Cardiac muscle cell (in vitro differentiated cells and primary cell): ENCODE measurements at regions not wholly inside any gene's neighbourhood (a gene's known extent, or its start where the extent isn't known, plus 50 kb on each side); places are given as distances from the start of the nearest gene placed in this dataset.

Source experiments
- DNase-seq, 2 donors: peaks; one replicate each; pipeline versions ENCODE4 v3.0.0 to v3.0.0-alpha.2; 2010 to 2017; ENCODE audit warnings: low read depth in 1 of 2, low spot score in 1 of 2
- H3K27ac ChIP-seq: fragments of 200-600 bp; sonication (generic); 2 replicates; pipeline ENCODE4 v1.5.1; 2016
- H3K27me3 ChIP-seq: fragments of 200-600 bp; sonication (generic); 2 replicates; pipeline ENCODE4 v1.6.0; 2016; ENCODE audit warnings: control low read depth
- H3K36me3 ChIP-seq: fragments of 200-600 bp; sonication (generic); 2 replicates; pipeline ENCODE4 v1.5.1; 2016; ENCODE audit warnings: control low read depth
- H3K4me1 ChIP-seq: fragments of 200-600 bp; sonication (generic); 2 replicates; pipeline ENCODE4 v1.8.1; 2017; ENCODE audit warnings: low read depth, mild to moderate bottlenecking, mixed run types
- H3K4me3 ChIP-seq: fragments of 200-600 bp; sonication (generic); 2 replicates; pipeline ENCODE4 v1.5.1; 2016; ENCODE audit warnings: mild to moderate bottlenecking
- H3K9me3 ChIP-seq: fragments of 200-600 bp; sonication (generic); 2 replicates; pipeline ENCODE4 v1.5.1; 2017; ENCODE audit warnings: low read depth, mild to moderate bottlenecking, control low read depth
- TF ChIP-seq, protein P1 (sequence below): IDR thresholded peaks from 2 replicates; pipeline ENCODE4 v1.5.1; 2012; ENCODE audit warnings: low read depth, mild to moderate bottlenecking, low read length

DNA sequence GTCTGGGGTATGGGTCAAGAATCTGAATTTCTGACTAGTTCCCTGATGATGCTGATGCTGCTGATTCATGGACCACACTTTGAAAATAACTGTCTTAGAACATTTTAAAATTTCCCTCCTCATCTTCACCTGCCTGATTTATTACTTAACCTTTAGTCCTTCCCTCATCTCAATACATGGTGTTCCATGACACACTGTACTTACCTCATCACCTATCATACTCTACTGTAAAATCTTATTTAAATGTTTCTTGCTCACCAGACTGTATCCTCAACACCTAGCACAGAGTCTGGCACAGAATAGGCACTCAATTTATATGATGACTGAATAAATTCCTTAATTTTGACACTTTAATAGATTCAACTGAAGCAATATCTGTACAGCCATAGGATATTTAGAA lies 95.7 kb downstream of the FAM161A start:
- DNase-seq = no peak
- TF ChIP-seq, protein P1, sequence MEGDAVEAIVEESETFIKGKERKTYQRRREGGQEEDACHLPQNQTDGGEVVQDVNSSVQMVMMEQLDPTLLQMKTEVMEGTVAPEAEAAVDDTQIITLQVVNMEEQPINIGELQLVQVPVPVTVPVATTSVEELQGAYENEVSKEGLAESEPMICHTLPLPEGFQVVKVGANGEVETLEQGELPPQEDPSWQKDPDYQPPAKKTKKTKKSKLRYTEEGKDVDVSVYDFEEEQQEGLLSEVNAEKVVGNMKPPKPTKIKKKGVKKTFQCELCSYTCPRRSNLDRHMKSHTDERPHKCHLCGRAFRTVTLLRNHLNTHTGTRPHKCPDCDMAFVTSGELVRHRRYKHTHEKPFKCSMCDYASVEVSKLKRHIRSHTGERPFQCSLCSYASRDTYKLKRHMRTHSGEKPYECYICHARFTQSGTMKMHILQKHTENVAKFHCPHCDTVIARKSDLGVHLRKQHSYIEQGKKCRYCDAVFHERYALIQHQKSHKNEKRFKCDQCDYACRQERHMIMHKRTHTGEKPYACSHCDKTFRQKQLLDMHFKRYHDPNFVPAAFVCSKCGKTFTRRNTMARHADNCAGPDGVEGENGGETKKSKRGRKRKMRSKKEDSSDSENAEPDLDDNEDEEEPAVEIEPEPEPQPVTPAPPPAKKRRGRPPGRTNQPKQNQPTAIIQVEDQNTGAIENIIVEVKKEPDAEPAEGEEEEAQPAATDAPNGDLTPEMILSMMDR = no peak
- Histone ChIP-seq H3K27me3 (no peaks in the 10 kb centered on the region), H3K4me3 (no peak overlapping the region), H3K27ac (no peak overlapping the region), H3K4me1 (peaks cover 6% of the 10 kb centered on the region), H3K36me3 (no peaks in the 10 kb centered on the region), H3K9me3 (no peaks in the 10 kb centered on the region)

DNA sequence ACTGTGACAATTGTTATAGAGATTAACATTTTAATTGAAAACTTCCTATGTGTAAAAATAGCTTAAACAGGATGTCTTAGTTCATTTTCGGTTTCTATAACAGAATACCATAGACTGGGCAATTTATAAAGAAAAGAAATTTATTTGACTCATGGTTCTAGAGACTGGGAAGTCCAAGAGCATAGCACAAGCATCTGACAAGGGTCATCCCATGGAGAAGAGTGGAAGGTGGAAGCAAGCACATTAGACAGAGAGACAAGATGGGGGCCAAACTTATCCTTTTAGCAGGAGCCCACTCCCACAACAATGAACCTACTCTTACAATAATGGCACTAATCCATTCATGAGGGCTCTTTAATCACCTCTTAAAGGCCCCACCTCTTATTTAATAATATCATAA lies 100.3 kb downstream of the FAM161A start:
- Histone ChIP-seq H3K36me3 (no peaks in the 10 kb centered on the region), H3K27me3 (no peaks in the 10 kb centered on the region), H3K4me3 (no peak overlapping the region), H3K4me1 (no peaks in the 10 kb centered on the region), H3K27ac (no peak overlapping the region), H3K9me3 (no peaks in the 10 kb centered on the region)
- TF ChIP-seq, protein P1 = no peak
- DNase-seq = no peak

DNA sequence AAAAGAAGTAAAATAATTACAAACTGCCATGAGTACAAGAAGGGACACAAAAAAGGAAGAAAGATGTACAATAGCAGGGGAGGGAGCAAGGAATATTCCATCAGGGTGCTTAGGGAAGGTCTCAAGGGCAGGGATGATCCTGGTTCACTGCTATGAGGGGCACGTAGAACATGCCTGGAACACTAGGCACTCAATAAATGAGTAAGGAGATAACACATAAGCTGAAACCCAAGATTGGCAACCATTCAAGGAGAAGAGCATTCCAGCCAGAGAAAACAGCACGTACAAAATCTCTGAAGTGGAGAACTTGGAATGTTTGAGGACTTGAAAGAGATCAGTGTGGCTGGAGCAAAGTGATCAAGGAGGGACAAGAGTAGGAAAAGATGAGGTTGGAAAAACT lies 103.2 kb downstream of the FAM161A start:
- DNase-seq = peak in 1 of 2 donors; percentile 72
- Histone ChIP-seq H3K36me3 (no peaks in the 10 kb centered on the region), H3K27me3 (peaks cover 3% of the 10 kb centered on the region), H3K9me3 (no peaks in the 10 kb centered on the region), H3K4me3 (no peak overlapping the region), H3K4me1 (no peaks in the 10 kb centered on the region), H3K27ac (no peak overlapping the region)
- TF ChIP-seq, protein P1 = no peak

DNA sequence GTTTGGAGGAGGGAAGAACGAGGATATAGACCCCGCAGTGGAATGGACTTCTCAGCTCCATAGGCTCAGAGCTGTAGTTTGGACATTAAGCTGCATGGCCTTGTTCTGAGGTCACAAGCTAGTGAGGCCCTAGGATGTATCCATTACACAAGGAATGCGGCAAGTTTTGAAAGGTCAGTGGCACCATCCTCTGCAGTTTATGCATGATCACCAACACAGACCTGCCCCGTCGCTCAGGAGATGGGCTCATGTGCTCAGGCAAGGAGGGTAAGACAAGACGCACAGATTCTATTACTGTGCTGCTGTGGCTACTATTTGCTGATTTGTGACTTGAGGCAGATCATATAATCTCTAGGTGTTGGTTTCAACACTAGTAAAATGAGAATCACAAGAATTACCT lies 110.9 kb downstream of the FAM161A start:
- Histone ChIP-seq H3K27ac (no peak overlapping the region), H3K27me3 (no peaks in the 10 kb centered on the region), H3K36me3 (no peaks in the 10 kb centered on the region), H3K4me3 (no peak overlapping the region), H3K9me3 (no peaks in the 10 kb centered on the region), H3K4me1 (no peaks in the 10 kb centered on the region)
- DNase-seq = no peak
- TF ChIP-seq, protein P1 = no peak

DNA sequence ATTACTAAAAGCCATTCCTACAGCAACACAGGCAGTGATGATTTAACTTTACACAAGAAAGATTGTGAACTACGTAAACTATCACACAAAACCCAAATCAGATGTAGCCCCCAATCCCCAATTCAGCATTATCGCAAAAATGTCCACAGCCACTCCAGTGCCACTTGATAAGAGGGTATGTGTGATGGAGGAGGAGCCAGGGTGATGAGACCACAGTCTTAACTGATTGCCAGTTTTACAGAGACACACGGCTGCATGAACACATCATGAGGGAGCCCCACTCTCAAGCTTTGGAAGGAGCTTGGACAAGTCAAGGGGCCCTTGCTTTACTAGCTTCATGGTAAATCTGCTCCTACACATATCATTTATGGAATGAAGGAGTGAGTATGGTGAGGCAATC lies 116.0 kb downstream of the FAM161A start:
- Histone ChIP-seq H3K27me3 (no peaks in the 10 kb centered on the region), H3K4me3 (no peak overlapping the region), H3K27ac (no peak overlapping the region), H3K4me1 (no peaks in the 10 kb centered on the region), H3K36me3 (no peaks in the 10 kb centered on the region), H3K9me3 (no peaks in the 10 kb centered on the region)
- no peak for DNase-seq
- TF ChIP-seq, protein P1 = no peak

DNA sequence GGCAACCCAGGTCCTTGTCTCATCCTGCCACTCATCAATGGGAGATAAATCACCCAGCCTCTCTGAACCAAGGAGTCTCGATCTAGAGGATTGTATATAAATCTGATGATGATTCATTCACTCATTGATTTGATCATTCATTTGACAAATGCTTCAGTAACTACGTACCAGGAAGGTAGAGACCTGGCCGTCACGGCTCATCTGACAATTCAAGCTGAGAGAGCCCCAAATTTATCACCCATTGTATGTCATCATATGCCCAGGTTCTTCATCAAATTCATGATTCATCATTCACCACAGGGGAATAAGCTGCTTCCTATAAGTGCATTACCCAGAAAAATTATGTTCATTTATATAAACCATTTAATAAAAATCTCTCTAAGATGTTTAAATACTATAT lies 116.9 kb downstream of the FAM161A start:
- TF ChIP-seq, protein P1 = no peak
- Histone ChIP-seq H3K4me1 (no peaks in the 10 kb centered on the region), H3K4me3 (no peak overlapping the region), H3K36me3 (no peaks in the 10 kb centered on the region), H3K27me3 (no peaks in the 10 kb centered on the region), H3K27ac (no peak overlapping the region), H3K9me3 (no peaks in the 10 kb centered on the region)
- no peak for DNase-seq
